ENCODE measurements at regions not wholly inside any gene's neighbourhood (a gene's known extent, or its start where the extent isn't known, plus 50 kb on each side); places are given as distances from the start of the nearest gene placed in this dataset.

DNA sequence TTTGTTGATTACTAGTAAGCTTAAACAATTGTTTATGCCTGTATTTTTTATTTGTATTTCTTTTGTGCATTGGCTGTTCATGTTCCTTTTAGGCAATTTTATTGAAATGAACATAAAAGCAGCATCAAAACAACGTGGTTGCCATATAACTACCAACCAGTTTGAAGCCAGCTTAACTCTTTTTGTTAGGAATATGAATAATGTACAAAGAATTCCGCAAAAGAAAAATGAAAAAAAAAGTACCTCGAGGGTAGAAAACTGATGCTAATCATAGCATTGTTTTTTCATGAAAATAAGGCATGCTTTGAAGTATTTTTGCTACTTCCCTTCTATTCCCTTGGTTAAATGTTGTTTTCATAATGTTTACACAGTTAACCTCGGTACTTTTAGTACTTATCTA lies 1024.0 kb upstream of the SLIT2 start:
- TF ChIP-seq POLR2A (IDR thresholded peaks at IDR 0.05): no peak
- TF ChIP-seq, protein P1, sequence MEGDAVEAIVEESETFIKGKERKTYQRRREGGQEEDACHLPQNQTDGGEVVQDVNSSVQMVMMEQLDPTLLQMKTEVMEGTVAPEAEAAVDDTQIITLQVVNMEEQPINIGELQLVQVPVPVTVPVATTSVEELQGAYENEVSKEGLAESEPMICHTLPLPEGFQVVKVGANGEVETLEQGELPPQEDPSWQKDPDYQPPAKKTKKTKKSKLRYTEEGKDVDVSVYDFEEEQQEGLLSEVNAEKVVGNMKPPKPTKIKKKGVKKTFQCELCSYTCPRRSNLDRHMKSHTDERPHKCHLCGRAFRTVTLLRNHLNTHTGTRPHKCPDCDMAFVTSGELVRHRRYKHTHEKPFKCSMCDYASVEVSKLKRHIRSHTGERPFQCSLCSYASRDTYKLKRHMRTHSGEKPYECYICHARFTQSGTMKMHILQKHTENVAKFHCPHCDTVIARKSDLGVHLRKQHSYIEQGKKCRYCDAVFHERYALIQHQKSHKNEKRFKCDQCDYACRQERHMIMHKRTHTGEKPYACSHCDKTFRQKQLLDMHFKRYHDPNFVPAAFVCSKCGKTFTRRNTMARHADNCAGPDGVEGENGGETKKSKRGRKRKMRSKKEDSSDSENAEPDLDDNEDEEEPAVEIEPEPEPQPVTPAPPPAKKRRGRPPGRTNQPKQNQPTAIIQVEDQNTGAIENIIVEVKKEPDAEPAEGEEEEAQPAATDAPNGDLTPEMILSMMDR (IDR thresholded peaks at IDR 0.05): no peak
- no peak for TF ChIP-seq POLR2AphosphoS5 (IDR thresholded peaks at IDR 0.05)
- no peak for TF ChIP-seq EP300 (IDR thresholded peaks at IDR 0.05)
